IPS-NIHi11 (cell line): ENCODE measurements at regions not wholly inside any gene's neighbourhood (a gene's known extent, or its start where the extent isn't known, plus 50 kb on each side); places are given as distances from the start of the nearest gene placed in this dataset.

Source experiments
- DNase-seq: peaks from one replicate; pipeline ENCODE4 v3.0.0; 2012; ENCODE audit warnings: mixed read lengths, low spot score

DNA sequence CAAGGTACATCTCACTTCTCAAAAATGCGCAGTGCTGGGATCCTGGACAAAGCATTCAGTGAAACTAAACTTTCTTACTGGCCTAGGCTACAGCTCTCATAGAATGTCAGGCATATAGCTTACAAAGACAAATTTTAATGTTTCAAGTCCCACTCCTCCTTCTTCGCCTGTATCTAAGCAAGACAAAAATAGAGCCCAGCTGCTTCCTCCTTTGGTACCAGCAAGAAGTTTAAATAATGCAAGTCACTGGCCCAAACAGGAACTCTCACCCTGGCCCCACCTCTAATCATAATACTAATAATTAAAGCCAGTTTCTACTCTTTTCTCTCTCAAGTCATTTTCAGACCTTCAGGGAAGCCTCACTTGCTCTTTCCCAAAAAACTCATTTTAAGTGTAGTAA lies 1267.9 kb downstream of the MRPL39 start:
- no peak for DNase-seq

DNA sequence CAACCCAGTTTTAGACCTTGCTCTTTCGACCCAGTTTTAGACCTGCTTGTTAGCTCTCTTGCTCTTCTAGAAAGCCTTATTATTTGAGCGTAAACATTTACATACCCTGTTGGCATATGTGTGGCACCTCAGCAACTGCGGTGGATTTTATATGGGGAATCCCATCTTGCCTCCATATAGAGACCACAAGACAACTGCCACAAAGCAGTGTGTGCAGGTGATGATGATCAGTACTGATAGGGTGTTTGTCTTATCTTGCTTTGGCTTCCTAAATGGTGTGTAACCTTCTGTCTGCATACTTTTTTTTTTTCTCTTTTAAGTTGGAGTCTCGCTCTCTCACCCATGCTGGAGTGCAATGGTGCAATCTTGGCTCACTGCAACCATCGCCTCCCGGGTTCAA lies 1270.8 kb downstream of the MRPL39 start:
- no peak for DNase-seq

DNA sequence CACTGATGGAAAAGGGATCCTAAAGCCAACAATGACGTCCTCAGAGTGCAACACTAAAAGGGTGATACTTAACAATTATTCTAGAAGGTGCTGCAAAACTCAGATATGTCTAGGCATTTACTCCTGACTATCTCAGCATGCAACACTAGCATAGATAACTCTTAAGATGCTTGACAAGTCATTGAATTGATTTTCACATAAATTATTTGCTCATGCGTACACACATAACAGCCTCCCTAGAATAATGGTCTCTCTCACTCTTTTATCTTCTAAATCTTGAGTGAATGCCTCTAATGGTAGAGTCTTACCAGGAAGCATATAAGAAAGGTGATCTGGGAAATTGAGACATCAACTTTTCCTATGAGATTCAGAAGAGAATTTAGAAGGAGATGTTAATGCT lies 1283.7 kb downstream of the MRPL39 start:
- no peak for DNase-seq

DNA sequence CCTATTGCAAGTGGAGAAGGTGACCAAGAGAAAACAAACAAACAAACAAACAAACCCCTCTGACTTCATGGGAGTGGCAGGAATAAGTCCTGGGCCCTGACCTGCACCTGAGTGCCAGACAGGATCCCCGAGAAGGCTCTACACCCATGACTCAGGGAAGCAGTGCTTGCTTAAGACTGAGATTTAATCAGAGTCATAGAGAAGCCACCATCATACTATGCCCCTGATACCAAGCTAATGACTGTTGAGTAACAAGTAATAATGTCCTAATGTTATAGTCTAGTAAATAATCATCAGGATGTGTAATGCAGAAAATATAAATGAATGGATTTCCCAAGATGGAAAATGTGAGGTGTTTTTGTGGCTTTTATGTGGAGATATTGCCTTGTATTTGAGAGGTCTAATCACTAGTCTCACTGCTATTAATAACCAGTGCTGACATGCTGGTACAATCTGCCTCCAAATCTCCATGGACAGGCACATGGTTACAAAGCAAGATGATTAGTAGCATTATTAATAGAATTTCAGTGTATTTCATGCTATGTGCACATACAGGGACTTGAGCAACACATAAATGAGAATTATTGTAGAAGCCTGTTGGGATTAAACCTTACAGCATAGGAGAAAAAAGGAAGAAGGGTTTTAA lies 1290.9 kb downstream of the MRPL39 start:
- DNase-seq, result no peak

DNA sequence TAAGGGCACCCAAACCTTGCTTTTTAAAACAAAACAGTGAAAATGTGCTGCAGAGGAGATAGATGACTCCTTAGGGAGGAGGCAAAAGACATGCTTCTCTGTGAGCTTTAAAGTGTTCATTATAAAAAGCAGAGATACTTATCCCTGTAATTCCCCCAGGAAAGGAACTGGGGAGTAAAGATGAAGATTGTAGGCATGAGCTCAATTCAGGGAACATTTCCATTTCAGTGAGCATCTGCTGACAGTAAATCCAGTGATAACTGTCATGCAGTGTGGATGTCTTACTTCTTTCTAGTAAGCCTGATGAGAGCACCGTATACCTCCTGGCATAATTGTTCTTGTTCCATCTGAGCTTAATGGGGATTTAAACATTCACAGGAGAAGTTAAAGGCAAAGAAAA lies 1296.5 kb downstream of the MRPL39 start:
- DNase-seq, result no peak

DNA sequence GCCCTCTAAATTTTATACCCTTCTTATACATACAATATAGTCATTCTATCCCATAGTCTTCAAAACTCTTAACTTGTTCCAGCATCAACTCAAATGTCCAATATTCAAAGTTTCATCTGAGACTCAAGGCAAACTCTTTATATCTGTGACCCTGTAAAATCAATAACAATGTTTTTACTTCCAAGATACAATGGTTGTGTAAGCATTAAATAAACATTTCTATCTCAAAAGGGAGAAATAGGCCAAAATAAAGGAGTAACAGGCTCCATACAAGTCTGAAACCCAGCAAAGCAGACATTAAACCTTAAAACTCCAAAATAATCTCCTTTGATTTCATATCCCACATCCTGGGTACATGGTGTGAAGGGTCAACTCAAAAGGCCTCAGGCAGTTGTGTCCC lies 1299.1 kb downstream of the MRPL39 start:
- DNase-seq, result no peak

DNA sequence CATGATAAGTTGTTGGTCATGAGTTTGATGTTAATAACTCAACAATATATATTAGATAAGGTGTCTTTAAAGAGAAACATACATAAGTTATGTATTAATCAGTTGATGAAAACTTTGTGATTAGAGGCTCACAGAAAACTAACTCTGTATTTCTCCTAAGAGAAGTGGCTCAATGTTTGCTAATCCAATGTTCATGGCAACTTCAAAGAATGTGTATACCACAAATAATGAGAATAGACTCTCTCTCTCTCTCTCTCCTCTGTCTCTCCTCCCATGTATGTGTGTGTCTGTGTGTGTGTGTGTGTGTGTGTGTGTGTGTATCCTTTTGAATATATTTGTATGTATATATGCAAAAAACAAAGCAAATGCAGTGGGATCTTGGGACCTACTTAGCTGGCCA lies 1304.9 kb downstream of the MRPL39 start:
- no peak for DNase-seq

DNA sequence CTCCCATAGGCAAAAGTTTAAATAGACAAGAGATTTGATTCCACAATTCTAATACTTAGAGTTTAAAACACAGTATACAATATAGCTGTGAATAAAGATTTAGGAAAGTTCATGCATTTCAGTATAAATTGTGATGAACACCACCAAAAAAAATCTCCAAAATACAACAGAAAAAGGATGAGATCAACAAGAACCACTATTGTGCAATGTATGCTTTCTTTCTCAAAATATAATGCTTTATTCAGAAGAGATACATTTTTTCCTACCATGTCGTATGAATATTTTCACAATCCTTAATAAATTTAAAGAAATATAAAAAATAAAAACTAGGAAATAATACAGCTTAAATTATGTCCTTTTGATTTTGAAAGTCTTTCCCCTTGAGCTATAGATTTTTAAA lies 1309.2 kb downstream of the MRPL39 start:
- no peak for DNase-seq

DNA sequence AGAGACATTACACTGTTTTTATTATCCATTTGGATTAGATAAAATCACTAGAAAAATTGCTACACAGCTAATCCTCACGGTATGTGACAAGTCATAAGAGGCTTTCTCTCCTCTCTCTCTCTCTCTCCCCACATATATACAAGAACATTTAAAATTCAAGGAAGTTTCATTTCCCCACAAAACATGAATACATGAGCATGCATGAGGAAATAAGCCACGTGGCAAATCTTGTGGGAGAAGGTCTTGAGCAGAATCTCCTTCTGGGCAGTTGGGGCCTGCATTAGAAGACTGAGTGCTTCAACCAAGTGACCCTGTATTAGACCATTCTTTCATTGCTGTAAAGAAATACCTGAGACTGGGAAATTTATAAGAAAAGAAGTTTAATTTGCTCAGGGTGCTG lies 1313.1 kb downstream of the MRPL39 start:
- DNase-seq, result no peak

DNA sequence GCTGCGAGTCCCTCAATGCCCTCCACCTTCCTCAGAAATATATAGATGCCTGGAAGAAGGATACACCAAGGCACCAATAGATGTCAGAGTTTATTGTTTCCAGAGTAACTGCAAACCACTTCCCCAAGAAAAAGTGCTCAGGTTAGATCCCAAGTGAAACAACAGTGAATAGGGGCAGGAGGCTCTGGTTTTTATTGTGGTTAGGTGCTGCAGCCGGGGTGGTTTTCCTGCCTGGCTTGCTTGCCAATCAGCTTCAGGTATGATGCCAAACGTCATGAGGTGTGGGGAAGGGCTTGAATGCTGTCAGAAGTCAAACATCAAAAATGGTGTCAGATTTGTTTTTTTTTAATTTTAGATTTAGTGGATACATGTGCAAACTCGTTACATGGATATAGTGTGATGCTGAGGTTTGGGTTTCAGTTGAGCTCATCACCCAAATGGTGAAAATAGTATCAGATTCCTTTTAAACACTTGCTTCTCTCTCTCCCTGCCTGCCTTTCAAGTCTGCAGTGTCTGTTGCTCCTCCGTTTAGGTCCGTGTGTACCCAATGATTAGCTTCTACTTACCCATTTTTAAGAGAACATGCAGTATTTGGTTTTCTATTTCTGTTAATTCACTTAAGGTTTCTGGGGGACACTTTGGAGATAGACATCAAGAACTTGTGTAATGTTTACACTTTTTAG lies 1317.0 kb downstream of the MRPL39 start:
- no peak for DNase-seq

DNA sequence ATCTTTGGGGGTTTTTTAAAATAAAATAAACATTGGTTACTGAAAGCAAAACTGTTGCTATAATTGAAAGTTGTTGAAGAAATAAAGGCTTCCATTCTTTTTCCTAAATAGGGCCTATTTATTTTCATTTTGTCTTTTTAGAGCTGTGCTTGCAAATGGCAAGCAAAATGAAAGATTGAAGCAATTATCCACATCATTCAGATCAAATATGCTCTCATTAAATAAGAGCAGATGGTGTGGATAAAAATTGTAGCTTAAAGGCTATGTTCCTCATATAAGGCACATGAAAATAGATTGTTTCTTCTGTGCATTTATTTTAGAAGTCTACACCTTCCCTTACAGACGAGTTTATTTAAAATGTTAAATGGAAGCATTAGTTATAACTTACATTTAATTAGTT lies 1317.7 kb downstream of the MRPL39 start:
- DNase-seq, result no peak

DNA sequence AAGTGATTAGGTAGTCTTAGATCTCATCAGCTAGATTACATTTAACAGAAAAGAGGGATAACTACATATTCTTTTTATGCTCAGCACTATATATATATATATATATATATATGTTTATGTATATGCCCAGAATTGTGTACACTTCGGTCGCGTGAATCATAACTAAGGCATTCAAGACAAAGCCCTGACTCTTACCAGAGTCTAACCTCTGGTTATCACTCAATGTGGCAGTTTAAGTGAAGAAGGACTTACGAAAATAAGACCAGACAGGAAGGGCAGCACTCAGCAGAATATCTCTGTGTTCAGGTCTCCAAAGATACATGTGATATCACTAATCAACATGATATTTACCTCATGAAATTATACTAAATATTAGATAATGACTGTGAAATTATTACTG lies 1326.7 kb downstream of the MRPL39 start:
- DNase-seq, result no peak

DNA sequence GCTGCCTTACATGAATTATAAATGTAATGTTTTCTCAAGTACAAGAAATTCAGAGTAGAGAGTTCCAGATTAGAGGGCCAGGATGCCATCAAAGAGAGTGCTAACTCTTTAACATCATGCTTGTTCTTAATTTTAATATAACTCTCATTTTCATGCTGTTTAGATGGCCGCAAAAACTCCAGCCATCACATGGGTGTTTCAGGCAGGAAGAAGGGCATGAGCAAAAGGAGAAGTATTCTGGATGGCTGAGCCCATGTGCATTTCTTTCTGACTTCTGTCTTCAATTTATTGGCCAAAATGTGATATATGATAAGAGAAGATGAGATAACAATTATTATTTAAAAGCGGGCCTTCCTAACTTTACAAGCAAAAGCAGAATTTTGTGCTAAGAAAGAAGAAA lies 1328.6 kb downstream of the MRPL39 start:
- DNase-seq, result no peak

DNA sequence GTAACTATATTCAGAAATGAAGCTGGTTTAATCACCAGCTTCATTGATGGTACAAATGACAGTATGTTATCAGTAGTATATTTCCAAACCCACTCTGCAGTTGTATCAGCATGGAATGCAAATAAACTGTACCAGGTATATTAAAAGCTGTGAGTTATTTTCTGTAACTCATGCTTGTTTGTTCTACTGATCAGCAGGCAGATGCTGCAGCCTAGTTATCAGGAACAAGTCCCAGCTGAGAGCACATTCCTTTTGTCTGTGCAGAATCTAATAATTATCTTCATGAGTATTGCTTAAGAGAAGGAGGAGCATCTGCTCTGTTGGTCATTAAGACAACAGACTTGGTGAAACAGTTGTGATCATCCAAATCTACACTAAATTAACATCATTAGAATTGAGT lies 1331.1 kb downstream of the MRPL39 start:
- no peak for DNase-seq

DNA sequence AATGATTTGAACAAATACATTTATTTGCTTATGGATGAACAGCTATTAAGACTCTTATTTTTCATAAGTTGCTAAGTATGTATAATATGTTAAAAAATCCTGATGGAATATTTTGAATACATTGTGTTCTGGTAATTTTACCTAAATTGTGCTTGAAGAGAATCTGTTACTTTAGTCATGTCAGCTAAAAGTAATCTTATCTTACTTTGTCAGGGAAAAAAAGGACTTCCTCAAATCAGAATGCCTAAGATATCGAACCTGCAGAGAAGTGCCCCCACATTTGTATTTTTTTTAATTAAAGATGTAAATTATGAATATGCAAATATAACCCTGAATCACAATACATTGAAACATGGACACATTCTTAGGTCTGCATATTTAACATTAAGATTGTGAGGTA lies 1331.7 kb downstream of the MRPL39 start:
- DNase-seq, result no peak

DNA sequence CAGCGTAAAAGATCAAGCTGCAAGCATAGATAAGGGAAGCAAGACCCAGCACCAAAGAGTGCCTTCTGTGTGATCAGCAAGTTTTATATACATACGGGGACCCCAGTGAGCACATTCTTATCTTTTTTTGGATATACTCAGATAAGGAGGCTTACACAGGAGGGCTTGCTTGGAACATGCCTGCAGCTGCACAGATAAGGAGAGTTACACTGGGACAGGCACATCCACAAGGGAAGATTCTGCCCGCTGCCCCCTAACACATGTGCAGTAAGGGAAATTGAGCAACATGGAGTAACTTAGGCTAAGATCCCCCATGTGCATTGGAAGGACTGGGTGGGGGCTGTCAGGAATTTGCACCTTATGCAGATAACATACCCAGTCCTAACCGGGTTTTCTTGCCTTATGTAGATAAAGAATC lies 1334.8 kb downstream of the MRPL39 start:
- no peak for DNase-seq

DNA sequence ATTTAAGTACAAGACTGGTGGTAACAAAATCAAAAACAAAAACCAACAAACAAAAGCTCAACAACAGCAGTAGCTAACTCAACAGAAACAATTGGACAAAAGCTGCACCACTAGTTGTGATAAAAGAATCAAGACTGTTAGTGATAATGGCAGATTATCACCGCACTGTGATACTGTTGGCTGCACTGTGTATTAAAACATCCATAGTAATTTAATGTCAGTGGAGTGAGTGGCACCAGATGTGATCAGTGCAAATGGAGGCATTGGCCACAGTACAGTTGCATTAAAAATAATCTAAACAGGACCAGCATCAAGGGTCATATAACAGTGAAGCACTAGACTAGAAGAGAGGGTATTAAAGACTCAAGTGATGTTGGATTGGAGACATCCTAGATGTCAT lies 1341.3 kb downstream of the MRPL39 start:
- DNase-seq, result no peak

DNA sequence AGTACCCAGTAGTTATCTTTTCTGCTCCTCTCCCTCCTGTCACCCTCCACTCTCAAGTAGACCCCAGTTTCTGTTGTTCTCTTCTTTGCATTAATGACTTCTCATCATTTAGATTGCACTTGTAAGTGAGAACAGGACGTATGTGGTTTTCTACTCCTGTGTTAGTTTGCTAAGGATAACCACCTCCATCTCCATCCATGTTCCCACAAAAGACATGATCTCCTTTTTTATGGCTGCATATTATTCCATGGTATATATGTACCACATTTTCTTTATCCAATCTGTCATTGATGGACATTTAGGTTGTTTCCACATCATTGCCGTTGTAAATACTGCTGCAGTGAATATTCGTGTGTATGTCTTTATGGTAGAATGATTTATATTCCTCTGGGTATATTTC lies 1346.5 kb downstream of the MRPL39 start:
- no peak for DNase-seq

DNA sequence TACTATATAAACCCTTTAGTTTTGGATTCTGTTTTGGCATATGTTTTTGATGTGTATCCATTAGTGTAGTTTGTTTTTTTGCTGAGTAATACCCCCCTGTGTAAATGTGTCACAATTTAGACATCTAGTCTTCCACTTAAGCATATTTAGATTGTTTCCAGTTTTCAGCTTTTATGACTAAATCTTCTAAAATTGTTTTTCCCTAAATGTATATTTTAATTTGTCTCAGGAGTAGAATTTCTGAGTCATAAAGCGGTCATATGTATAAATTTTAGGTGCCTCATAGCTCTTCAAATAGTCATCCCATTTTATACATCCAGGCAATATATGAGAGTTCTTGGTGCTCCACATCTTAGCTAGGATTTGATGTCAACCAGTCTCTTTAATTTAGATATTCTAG lies 1348.0 kb downstream of the MRPL39 start:
- DNase-seq, result no peak

DNA sequence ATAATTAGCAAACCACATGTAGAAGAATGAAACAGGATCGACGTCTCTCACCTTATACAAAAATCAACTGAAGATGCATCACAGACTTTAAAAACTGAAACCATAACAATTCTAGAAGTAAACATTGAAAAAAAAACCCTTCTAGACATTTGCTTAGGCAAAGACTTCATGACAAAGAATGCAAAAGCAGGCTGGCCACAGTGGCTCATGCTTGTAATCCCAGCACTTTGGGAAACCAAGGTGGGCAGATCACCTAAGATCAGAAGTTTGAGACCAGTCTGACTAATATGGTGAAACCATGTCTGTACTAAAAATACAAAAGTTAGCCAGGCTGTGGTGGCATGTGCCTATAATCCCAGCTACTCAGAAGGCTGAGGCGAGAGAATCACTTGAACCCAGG lies 1351.7 kb downstream of the MRPL39 start:
- DNase-seq, result no peak

DNA sequence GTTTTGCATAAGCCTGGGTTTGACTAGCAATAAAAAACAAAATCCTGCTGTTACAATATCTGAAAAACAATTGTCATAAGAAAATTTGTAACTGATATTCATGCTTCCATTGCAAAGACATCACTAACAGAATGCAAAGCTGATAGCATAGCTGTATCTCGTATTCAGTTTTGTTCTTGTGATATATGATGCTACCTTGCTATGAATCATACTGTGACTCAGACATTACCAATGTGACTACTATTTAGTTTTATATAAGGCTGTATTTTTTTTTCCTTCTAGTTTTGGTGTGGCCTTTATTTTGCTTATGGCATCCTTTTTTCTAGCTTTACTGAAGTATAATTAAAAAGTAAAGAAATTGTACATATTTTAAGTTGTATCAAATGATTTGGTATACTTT lies 1381.8 kb downstream of the MRPL39 start:
- no peak for DNase-seq

DNA sequence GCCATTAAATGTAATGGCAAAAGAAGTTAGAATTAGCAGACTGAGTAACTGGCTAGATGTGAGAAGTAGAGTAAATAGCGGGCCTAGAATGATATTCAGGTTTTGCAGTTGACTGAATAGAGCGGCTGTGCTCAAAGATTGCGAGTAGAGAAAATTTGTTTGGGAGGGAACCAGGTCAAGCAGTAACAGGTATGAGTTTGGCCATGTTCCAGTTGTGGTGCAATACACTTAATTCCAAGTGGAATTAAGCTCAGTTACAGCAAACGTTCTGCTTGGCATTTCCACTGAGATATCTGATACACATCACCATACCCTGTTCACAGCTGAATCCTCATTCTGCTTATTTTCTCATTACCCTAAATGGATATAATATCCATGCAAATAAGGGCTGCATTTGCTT lies 1382.9 kb downstream of the MRPL39 start:
- DNase-seq, result peak; percentile 2

DNA sequence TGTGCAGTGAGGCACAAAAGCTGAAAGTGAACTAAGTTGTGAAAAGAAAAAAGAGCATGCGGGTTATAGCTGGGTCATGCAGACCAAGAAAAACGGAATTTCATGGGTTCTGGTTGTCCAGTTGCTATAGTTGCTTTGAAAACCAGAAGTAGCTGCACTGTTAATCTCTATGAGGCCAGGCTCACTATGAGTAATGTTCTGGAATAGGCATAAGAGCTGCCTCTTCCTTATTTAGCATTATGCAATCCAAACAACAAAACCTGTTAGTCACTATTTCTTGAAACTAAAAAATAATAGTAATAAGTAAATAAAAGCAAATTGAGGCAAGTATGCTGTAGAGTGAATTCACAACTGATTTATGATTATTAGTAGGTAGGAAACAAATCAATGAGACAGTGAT lies 1383.7 kb downstream of the MRPL39 start:
- no peak for DNase-seq

DNA sequence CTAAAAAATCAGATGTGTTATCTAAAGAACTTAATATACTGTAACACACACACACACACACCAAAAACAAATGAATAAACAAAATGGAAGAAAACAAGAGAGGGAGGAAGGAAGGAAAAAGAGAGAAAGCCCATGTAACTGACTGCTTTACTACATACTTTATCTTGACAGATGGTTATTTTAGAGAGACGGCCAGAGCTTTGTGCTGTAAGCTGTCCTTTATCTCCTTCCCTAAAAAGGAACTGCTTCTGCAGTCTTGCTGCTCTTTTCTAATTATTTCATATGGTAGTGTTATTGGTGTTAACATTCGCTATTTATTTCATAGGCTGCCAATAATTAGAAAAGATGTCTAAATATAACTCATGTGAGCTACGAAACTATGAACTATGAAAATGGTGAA lies 1384.6 kb downstream of the MRPL39 start:
- no peak for DNase-seq
